ENCODE measurements at regions not wholly inside any gene's neighbourhood (a gene's known extent, or its start where the extent isn't known, plus 50 kb on each side); places are given as distances from the start of the nearest gene placed in this dataset.

GRCh38 chr5:82396871-82397514 lies 118.8 kb upstream of the RPS23 start (continued):
- TF ChIP-seq MAFK (IDR thresholded peaks at IDR 0.05; ENCODE audit: low read depth, low read length): no peak

Data from H1 (cell line).